NCI-H1092 (cell line): ENCODE measurements at regions not wholly inside any gene's neighbourhood (a gene's known extent, or its start where the extent isn't known, plus 50 kb on each side); places are given as distances from the start of the nearest gene placed in this dataset.

Experiments used
- DNase-seq: peaks from one replicate; lab custom pipeline; 2025; lab: John Stamatoyannopoulos, UW

DNA sequence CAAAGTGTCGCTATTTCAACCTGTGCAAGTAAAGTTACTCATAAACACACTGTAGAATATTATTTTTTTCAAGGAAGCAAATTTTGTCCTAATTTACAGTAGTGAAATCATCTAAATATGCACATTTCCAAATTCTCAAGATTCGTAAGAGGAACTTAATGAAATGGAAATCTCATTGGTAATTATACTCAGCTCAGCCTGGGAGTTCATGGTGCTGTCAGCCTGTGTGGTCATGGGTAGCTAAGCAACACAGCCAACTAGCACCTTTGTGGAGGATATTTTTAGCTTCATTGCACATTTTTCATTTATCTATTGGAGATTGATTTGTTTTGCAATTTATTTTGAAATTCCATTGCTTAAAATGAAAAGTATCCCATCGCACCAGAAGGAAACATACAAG lies 975.7 kb upstream of the ZEB2 start:
- DNase-seq: no peak

DNA sequence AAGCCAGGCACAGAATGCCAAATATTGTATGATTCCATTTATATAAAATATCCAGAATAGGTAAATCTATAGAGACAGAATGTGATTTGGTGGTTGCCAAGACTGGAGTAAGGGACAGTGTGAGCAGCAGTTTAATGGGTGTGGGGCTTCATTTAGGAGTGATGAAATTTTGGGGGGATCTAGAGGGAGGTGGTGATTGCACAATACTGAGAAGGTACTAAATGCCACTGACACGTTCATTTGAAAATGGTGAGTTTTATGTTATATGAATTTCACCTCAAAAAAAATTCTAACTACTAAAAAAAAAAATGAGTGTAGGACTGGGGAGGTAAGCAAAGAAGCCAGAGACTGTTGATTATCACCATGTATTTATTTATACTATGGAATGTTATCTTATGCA lies 974.5 kb upstream of the ZEB2 start:
- DNase-seq: no peak

DNA sequence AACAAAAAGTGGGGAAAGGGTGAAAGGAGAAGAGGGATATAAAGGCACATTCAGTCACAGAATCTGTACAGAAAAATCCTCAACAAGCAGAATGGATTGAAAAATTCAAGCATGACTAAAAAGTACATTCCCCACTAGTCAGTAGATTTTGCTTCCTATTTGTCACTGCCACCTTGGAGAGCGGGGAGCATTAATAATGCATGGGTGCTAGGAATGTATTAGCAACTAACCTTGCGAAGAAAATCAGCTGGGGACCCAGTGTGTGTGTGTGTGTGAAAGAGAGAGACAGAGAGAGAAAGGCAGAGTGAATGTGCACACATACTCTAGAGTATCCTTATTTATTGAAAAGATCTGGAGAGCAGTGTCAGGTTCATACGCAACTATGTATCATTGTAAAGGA lies 968.7 kb upstream of the ZEB2 start:
- DNase-seq: no peak

DNA sequence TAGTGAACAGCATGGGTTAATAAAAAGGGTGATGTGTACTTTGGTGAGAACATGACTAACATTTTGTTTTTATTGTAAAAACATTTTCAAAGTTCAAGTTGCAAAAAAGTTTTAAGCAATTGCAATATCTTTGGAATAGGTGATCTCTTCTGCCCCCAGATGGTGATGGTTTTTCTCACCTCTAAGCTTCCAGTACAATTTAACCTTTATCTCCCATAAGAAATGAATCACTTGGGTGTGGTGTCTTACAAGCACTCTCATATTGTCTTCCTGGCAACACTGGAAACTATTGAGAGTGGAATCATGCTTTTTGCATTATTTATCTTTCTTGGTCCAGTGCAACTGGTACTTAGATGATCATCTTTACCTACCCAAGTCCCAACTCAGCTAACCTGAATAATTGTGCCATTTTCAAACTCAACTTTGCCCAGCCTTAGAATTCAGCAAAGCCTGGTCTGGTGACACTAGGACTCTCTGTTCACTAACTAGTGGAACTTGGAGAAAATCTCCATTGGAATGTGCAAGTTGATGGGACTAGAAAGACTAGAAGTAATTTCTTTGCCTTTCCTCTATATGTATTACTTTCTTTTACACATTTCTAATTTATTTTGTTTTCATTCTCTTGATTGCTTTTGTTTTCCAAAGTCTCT lies 964.7 kb upstream of the ZEB2 start:
- DNase-seq: no peak

DNA sequence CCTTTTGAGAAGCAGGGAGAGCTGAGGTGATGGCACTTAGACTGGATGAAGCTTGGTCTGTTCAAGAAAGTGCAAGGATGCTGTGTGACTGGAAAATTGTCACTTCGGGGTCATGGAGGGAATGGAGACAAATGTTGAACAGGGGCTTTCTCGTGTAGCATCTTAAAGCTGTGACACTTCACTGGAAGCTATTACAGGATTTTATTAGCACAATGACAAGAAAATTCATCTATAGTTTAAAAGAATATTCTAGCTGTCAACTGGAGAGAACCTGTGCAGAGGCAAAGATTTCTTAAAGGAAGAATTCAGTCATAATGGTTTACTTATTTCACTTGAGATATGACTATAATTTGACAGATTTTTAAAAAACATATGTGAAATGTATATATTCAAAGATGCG lies 963.9 kb upstream of the ZEB2 start:
- no peak for DNase-seq

DNA sequence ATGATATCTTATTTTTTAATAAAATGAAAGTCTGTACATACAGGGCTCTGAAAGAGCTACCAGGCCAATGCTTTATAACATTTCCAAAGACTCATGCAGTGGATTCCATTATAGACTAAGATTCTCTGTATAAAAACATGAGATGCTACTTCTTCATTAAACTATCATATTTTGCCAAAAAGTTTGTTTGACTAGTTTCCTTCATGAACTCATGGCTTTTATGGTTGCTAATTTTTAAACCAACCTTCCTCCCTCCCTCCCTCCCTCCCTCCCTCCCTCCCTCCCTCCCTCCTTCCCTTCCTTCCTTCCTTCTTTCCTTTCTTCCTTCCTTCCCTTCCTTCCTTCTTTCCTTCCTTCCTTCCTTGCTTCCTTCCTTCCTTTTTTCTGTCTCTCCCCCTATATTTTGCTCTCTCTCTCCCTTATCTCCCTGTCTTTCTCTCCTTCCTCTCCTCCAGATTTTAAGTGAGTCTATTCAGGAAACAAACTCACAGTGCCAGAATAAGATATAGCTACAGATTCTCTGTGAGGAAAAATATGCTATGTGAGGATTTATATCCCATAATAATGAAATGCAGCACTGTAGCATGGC lies 961.5 kb upstream of the ZEB2 start:
- no peak for DNase-seq

DNA sequence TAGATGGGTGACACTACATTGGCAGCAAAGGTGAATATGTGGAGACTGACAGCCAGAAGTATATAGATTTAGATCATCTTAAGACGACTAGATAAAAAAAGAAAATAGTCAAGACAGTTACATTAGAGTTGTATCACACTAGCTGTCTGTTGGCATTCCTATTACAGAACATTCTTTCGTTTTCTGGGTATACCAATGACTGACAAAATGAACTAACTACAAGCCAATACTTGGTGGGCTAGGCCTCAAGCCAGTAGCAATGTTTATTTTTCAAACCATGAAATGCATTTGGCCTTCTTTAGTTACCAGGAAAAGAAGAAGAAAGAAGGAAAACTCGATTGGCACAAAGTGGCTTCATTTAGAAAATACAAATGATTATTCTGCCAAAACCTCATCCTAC lies 944.9 kb upstream of the ZEB2 start:
- no peak for DNase-seq

DNA sequence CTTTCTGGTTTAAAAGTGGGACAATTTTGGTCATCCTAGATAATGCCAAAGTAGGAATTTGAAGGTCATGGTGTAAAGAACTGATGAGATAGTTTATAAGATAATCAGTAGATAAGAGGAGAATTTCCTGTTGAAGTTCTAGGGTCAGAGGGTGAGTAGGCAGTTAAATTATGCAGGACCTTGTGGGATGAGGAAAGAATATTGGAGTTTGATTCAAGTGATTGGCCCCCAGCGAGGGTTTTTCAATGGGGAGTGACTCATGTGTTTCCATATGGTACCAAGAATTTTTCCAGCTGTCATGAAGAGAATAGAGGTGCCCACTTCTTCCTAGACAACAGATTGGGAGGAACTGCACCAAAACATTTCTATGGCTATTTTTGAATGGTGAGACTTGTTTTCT lies 940.2 kb upstream of the ZEB2 start:
- no peak for DNase-seq

DNA sequence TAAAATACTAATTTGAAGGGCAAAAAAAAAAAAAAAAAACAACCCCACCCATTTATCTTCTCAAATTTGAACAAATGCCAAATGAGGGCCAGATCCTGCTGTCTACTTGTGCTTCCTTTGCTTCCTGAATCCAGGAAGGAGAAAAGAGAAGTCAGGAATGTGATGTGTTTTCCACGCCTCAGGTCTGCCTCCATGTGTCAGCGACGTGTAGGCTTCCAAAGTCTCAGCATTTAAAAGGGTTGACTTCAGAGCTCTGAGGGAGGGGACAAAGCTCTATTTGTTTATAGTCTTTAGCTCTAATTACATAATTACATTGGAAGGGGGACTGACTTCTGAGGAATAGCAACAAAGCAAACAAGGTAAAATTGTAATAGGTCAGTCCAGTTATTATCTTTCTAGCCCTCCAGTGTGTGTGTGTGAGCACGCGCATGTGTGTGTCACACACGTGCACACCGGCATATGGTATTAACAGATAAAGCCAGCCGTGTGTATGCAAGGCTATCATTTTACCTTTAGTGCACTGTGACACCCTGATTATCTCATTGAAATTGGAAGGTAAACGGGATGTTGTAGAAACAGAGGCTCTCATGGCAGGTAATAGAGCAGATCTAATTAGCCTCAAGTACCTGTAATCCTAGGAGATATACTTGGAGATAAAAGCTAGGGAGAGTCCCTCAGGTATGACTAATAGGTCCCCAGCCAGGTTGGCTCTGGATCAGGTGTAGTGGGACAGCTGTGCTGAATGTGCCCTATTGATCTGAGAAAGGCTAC lies 911.4 kb upstream of the ZEB2 start:
- DNase-seq: peak; percentile 87

DNA sequence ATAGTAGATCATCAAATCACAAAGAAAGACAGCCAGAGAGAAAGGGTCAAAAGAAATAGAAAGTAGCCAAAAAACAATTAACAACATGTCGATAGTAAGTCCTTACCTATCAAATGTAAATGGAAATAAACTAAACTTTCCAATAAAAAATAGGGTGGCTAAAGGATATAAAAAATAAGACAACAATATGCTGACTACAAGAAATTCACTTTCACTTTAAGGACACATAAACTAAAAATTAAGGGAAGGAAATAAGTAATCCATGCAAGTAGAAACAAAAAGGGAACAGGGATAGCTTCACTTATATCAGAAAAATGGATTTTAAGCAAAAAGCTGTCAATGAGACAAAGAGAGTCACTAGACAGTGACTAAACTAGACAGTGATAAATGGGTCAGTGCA lies 903.9 kb upstream of the ZEB2 start:
- no peak for DNase-seq

DNA sequence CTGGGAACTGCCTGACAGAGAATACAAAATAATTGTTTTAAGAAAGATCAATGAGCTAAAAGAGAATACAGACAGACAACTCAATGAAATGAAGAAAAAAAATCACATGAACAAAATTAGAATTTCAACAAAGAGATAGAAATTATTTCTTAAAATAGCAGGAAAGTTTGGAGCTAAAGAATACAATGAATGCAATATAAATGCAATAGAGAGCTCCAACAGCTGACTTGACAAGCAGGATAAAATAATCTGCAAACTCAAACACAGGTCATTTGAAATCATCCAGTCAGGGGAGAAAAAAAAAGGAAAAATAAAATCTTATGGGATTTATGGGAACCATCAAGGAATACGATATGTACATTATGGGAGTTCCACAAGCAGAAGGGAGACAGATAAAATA lies 902.7 kb upstream of the ZEB2 start:
- no peak for DNase-seq

DNA sequence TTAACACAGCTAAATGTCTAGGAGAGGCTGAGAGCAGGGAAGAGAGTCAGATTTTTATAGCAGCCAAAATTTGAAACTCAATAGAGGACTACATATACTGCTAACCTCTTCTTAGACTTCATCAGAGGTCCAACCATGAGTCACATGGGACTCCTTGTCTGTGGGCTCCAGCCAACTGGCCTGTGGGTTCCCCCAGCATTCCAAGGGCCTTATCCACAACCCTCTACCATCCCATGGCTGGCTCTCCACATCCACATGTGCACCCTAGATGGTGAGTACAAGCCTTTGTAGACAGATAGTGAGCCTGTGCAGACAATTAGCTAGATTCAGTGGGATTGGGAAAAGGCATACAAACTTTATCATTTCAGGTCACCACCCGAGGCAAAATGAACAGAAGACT lies 901.9 kb upstream of the ZEB2 start:
- DNase-seq: no peak

DNA sequence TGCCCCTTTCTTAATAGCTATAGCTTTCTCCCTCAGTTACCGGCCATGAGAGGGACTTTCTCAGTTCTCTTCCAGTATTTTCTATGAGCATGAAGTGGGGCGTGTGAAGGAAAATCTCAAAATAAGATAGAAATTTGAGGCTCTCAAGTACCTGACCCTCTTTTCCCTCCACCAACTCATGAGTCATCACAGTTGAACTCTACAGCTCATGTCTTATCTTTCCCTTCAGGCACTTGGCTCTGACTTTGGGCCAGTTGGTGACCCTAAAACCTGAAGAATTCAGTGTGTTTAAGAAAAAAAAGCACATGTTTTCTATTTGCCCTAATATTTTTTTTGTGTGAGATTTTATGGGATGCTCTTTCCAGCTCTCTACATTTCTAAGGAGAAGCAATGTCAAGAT lies 896.7 kb upstream of the ZEB2 start:
- DNase-seq: no peak

DNA sequence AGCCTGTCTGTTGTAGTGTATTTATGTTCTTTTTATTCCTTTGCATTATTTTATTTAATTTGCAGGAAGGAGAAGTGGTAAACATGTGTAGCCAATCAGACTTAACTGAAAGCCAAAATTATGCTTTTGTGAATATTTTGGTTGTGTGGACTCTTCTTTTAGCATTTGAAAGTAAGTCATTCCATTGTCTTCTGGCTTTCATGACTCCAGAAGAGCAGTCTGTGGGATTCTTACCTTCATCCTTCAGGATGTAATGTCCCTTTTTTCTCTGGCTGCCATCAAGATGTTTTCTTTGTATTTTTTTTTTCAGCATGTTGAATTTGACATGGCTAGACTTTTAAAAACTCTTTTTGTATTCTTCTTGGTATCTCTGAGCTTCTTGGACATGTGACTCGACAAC lies 895.2 kb upstream of the ZEB2 start:
- DNase-seq: no peak

DNA sequence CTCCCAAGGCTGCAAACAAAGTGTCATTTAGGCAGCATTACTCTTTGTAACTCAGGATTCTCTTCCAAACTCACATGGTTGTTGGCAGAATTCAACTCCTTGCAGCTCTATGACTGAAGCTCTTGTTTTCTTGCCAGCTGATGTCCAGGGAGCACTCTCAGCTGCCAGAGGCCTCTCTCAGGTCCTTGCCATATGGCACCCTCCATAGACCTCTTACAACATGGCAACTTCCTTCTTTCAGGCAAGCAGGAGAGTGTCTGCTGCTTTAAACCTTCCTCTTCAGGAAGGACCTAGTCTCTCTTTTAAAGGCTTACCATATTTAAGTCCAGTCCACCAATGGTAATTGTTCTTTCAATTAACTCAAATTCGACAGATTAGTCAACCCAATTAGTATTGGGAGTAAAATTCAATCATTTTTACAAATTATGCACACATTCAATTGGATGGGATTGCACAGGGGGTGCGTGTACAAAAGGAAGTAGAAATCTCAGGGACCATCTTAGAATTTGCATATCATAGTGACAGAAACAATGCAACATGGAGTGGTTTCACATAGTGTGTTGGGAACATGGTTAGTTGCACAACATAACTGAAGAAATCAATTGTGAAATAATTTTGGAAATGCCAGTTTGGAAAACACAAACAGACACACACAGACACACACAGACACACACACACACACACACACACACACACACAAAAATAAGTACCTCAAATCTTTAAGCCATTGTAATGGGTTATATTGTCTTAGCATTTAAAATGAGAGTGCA lies 893.5 kb upstream of the ZEB2 start:
- DNase-seq: no peak

DNA sequence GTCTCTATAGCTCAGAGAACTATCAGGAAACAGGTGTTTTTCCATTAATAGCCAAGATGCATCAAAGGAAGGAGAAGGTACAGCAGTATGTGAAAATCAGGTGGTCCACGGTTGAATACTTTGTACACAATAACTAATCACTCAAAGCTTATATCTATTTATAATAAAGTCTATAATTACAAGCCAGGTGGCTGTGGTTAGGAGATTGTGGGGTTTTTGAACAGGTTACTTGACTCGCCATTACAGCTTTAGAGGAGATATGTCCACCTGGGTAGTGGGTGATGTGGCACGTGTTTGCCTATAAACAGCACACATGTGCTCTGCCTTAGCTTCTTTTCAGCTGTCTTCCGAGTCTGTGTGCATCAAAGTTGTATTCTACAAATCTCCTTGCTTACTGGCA lies 892.2 kb upstream of the ZEB2 start:
- DNase-seq: no peak

DNA sequence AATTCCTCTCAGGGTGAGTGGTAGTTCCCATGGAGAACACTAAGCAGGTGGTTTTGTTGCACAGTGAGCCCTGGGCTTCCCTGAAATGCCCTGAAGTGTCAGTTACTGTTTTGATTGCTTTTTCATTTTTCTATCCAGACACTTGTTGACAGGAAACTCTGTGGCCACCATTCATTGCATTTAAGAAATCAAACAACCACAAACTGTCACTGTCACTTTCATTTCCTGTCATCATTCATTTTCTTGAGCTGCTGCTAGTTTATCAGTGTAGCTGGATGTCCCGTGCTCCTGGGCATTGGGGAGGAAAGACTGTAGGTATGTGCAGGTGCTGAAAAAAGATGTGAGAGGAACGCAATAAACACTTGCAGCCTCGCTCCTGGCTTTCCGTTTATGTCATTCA lies 891.6 kb upstream of the ZEB2 start:
- DNase-seq: no peak

DNA sequence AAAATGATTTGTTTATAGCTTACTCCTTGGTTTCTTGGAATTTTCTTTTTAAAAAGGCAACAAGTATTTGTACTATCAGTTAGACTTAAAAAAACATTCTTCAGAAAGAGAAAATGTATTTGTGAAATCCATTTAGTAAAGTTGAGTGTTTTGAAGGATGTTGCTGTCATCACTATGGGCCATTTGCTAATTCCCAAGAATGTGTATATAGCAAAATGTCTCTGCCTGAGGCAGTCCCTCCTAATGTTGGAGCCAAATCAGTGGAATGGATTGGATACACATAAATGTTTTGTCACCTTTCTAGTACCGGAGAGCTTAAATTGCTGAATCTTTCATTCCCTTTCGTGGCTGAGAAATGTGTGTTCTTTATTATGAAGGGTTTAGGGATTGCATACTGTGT lies 890.2 kb upstream of the ZEB2 start:
- DNase-seq: no peak

DNA sequence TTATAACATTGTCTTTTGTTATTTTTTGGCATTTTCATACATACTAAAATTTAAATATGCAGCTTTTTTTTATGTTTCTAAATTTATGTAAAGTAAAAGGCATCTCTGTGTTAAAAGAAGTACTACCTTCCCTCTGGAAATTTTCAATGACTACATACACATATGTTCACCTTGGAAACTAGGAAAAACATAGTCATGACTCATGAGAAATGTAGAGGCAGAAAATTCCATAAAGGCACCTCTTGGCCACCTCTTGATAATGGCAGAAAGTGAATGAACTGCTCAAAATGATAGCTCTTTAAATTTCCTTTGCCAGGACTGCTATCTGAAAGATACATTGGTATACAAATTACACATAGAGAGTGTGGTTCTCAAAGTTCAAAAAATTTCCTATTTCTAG lies 889.1 kb upstream of the ZEB2 start:
- DNase-seq: no peak

DNA sequence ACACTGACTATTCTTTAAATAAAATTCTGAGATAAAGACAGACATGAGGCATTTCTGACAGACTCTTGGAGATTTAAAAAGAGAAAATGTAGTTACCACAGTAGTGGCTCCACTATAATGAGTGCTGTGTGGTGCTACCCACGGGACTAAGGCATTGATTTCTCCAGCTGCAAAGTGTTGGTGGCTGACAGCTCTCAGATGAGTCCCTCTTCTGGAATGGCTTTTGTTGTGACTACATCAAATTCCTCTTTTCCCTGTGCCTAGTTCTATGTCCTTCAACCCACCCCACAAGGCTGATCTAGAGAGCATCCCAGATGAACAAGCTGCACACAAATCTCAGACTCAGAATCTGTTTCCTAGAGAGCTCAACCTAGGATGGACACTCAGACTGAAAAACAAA lies 884.8 kb upstream of the ZEB2 start:
- no peak for DNase-seq

DNA sequence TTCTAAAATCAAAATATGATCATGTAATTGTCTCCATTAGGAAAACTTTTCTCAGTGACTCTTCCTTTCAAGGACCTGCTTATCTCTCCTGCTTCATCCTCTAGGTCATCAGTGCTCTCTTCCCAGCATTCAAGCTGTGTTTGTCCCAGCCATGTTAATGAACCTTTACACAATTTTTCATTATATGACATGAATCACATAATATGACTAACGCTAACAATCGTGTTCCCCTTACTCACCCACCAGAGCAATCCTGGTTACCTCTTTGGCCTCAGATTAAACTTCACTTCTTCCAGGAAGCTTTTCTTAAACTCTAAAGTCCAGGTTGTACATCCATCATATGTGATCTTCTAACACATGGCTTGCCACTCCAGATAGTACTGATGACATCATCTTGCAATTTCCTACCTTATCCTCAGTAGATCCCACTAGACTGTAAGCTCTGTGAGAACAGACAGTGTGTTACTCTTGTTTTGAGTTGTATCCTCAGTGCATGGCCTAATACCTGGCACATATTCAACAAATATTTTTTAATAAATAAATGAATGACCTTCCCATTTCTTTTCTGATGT lies 882.9 kb upstream of the ZEB2 start:
- no peak for DNase-seq

DNA sequence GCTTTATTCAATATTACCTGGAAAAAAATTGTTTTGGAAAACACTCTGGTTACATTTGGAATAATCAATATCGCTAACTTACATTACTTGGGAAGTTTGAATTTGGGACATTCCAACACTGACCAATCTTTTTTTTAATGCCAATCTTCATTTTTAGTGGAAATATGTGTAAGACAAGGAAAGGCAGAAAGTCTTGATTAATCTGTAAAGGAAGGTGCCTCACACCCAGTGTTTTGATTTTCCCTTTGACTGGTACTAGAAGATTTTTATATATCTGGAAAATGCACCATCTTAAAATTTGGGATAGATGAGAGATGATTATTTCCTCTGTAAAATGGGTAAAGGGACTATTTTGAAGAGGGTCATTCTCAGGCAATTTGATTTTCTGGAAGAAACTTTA lies 879.2 kb upstream of the ZEB2 start:
- no peak for DNase-seq

DNA sequence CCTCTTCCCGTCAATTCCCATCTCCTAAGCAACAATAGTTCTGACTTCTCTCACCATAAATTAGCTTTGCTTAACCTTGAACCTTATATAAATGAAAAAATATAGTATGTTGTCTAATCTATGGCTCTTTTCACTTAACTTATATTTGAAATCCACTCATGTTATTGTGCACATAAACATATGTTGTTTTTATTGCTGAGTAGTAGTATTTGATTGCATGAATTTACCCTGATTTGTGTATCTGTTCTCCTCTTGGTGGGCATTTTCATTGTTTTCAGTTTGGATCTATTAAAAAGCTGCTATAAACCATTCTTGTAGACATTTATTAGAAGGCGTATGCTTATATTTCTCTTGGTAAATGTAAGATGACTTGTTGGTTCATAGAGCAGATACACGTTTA lies 874.3 kb upstream of the ZEB2 start:
- no peak for DNase-seq
